ENCODE measurements at regions not wholly inside any gene's neighbourhood (a gene's known extent, or its start where the extent isn't known, plus 50 kb on each side); places are given as distances from the start of the nearest gene placed in this dataset.

DNA sequence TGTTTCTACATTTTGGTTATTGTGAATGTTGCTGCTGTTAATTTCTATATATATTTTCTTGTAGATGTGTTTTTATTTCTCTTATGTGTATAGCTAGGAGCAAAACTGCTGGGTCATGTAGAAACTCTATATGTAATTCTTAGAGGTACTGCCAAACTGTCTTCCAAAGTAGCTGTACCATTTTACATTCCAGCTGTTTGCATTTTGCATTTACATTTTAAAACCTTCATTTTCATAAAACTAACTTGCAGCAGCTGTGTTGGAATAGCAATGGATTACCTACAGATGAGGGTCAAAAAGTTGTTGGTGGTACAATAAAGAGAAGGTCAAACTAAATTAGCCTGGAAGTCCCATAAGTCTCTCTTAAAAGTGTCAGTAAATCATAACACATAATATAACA, 1109.7 kb downstream of the FLRT2 start:
- Histone ChIP-seq H2BK20ac (ENCODE audit: low read depth, low read length) (no peak overlapping the region), H3K14ac (replicated peaks; ENCODE audit: low read depth, low read length) (no peak overlapping the region), H3K9me1 (ENCODE audit: insufficient read depth, low read length) (no peaks in the 10 kb centered on the region), H2AK5ac (ENCODE audit: low read depth, low read length) (no peak overlapping the region), H3K4ac (ENCODE audit: low read depth, low read length) (no peak overlapping the region), H3K9me3 (ENCODE audit: control insufficient read depth, insufficient read depth, low read length) (no peaks in the 10 kb centered on the region; the same call in 1 of the 2 replicates), H2BK15ac (ENCODE audit: low read depth, low read length) (no peak overlapping the region), H3K79me1 (ENCODE audit: low read depth in 1 of 2, low read length in 2 of 2) (no peaks in the 10 kb centered on the region), H3K9ac (ENCODE audit: low read depth, low read length) (no peak overlapping the region), H2BK5ac (ENCODE audit: low read depth, low read length, poor library complexity, severe bottlenecking) (no peak overlapping the region), H4K91ac (ENCODE audit: insufficient read depth, low read depth, low read length) (no peak overlapping the region), H3K36me3 (ENCODE audit: control insufficient read depth, insufficient read depth, low read length) (no peaks in the 10 kb centered on the region), H3K4me2 (ENCODE audit: low read depth, low read length) (no peak overlapping the region), H4K8ac (ENCODE audit: low read depth in 2 of 2, low read length in 2 of 2) (no peak overlapping the region), H2AK9ac (replicated peaks; ENCODE audit: low read depth, low read length, poor library complexity) (no peak overlapping the region), H2AFZ (replicated peaks; ENCODE audit: low read length, poor library complexity) (no peak overlapping the region), H3K4me1 (ENCODE audit: control insufficient read depth, insufficient read depth, low read length) (no peaks in the 10 kb centered on the region), H4K5ac (ENCODE audit: low read depth, low read length) (no peak overlapping the region), H3K23ac (ENCODE audit: low read depth, low read length) (no peak overlapping the region), H3K27ac (ENCODE audit: insufficient read depth, low read length) (no peak overlapping the region), H3K56ac (ENCODE audit: extremely low read depth, insufficient read depth, low read length) (no peak overlapping the region), H4K20me1 (ENCODE audit: insufficient read depth, low read length) (no peaks in the 10 kb centered on the region), H3K18ac (ENCODE audit: low read depth, low read length) (no peak overlapping the region), H3K27me3 (ENCODE audit: control insufficient read depth, insufficient read depth, low read length) (no peaks in the 10 kb centered on the region), H3K4me3 (ENCODE audit: insufficient read depth, low read depth, low read length) (no peak overlapping the region), H2BK120ac (ENCODE audit: low read depth, low read length) (no peak overlapping the region)
- POLR2A ChIA-PET (ENCODE audit: unreplicated experiment), result no interaction called here
- ATAC-seq (ENCODE audit: low read depth), result no peak
- no peak for DNase-seq
- CTCF ChIA-PET, result no interaction called here
- dilution Hi-C loops (cut with HindIII; ENCODE audit: low sequenced_read_pairs, unreplicated experiment), result no loop called here
- BruUV-seq (replicated peaks), result no TSS peak
- in situ Hi-C loops (cut with MboI; ENCODE audit: low sequenced_read_pairs), result no loop called here
- TF ChIP-seq MXI1 (IDR thresholded peaks at IDR 0.05; ENCODE audit: borderline replicate concordance, low read depth, low read length), result no peak
- TF ChIP-seq, protein P1, sequence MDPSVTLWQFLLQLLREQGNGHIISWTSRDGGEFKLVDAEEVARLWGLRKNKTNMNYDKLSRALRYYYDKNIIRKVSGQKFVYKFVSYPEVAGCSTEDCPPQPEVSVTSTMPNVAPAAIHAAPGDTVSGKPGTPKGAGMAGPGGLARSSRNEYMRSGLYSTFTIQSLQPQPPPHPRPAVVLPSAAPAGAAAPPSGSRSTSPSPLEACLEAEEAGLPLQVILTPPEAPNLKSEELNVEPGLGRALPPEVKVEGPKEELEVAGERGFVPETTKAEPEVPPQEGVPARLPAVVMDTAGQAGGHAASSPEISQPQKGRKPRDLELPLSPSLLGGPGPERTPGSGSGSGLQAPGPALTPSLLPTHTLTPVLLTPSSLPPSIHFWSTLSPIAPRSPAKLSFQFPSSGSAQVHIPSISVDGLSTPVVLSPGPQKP (IDR thresholded peaks at IDR 0.05; ENCODE audit: borderline replicate concordance, low read depth, low read length), result no peak
- no peak for TF ChIP-seq MAZ (IDR thresholded peaks at IDR 0.05; ENCODE audit: borderline replicate concordance, low read depth, low read length)
- intact Hi-C loops (cut with micrococcal nuclease), result no loop called here

All from IMR-90 (cell line).